ENCODE measurements at regions not wholly inside any gene's neighbourhood (a gene's known extent, or its start where the extent isn't known, plus 50 kb on each side); places are given as distances from the start of the nearest gene placed in this dataset.
"Not testable (repeated sequence)": the region's sequence is repeated elsewhere in the genome, so short reads cannot be mapped to it uniquely, and the experiment has no call there.

DNA sequence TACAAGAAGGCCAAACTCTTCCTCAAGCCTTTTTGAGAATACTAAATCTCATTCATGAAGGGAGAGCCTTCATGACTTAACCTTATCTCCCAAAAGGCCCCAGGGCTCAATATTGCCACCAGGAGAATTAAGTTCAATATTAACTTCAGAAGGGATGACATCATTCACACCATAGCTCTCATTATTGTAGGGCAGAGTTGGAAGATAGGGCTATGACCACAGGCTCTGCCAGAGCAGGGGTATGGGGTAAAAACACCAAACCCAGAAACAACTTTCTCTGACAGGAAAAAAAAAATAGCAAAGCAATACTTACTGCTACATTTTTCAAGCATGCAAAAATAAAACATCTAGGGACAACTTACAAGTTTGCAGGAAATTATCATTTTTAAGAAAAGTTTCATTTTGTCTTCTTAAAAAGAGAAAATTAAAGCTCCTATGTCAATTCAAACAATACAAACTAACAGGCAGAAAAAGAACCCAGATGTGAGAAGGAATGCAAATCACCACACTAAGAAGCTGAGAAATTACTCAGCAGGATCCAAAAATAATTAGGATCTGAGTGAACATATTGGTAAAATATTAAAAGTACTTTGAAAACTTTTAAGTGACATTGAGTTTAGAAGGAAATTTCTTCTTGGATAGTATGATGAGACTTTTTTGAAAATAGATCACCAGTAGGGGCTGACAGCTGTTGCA is 1156.5 kb downstream of the NCAM2 start:
- TF ChIP-seq POLR2A (IDR thresholded peaks at IDR 0.05) (no peak), CTCF (IDR thresholded peaks at IDR 0.05) (no peak)
- Histone ChIP-seq H3K4me1 (no peaks in the 10 kb centered on the region), H3K4me3 (no peak overlapping the region), H3K27me3 (no peaks in the 10 kb centered on the region), H3K9me3 (peaks cover 0 to 5% (median 0%) of the 10 kb centered on the region in 4 donors), H3K27ac (no peak overlapping the region), H3K36me3 (no peaks in the 10 kb centered on the region)
- DNase-seq: no peak

GRCh38 chr21:22164912-22165311 is 1166.7 kb downstream of the NCAM2 start:
- no peaks in the 10 kb centered on the region for H3K4me1 ChIP-seq
- no peak for TF ChIP-seq CTCF (IDR thresholded peaks at IDR 0.05)
- no peaks in the 10 kb centered on the region for H3K36me3 ChIP-seq
- no peaks in the 10 kb centered on the region for H3K27me3 ChIP-seq
- DNase-seq: no peak
- no peak overlapping the region for H3K27ac ChIP-seq
- H3K4me3 ChIP-seq: no peak overlapping the region
- no peaks in the 10 kb centered on the region for H3K9me3 ChIP-seq

DNA sequence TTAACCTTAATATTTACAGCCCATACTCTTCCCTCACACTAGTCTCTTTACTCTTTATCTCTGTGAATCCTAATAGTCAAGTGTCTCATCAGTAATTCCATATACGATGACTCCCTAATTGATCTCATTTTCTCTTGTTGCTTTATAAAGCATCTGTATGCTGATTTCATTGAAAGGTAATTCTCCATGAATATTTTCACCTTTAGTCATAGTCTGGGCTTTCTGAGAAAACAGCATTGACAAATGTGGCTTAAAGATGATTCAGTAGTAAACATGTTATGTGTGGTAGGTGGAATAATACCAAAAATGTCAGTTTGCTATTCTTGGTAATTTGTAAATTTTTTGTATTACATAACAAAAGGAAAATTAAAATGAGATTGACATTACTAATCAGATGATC is 1176.5 kb downstream of the NCAM2 start:
- Histone ChIP-seq H3K27me3 (no peaks in the 10 kb centered on the region), H3K27ac (no peak overlapping the region), H3K36me3 (no peaks in the 10 kb centered on the region), H3K4me3 (no peak overlapping the region), H3K9me3 (no peaks in the 10 kb centered on the region), H3K4me1 (no peaks in the 10 kb centered on the region)
- no peak for DNase-seq
- TF ChIP-seq CTCF (IDR thresholded peaks at IDR 0.05) (no peak), POLR2A (IDR thresholded peaks at IDR 0.05) (no peak)

DNA sequence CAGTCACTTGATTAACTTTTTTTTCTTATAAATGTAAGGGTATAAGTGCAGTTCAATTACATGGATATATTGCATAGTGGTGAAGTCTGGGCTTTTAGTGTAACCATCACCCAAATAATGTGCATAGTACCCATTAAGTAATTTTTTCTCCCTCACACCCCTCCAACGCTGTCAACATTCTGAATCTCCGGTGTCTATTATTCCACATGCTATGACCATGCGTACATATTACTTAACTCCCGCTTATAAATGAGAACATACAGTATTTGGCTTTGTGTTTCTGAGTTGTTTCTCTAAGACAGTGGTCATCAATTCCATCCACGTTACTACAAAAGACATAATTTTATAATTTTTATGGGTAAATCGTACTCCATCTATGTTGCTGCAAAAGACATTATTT is 1191.1 kb downstream of the NCAM2 start:
- H3K27me3 ChIP-seq: no peaks in the 10 kb centered on the region
- DNase-seq: no peak
- TF ChIP-seq CTCF (IDR thresholded peaks at IDR 0.05) (no peak), POLR2A (IDR thresholded peaks at IDR 0.05) (no peak)
- H3K4me3 ChIP-seq: no peak overlapping the region
- H3K27ac ChIP-seq: no peak overlapping the region
- H3K36me3 ChIP-seq: no peaks in the 10 kb centered on the region
- no peaks in the 10 kb centered on the region for H3K4me1 ChIP-seq
- no peaks in the 10 kb centered on the region for H3K9me3 ChIP-seq

GRCh38 chr21:22191581-22191980 is 1193.4 kb downstream of the NCAM2 start:
- TF ChIP-seq CTCF (IDR thresholded peaks at IDR 0.05) (no peak), POLR2A (IDR thresholded peaks at IDR 0.05) (no peak)
- Histone ChIP-seq H3K36me3 (no peaks in the 10 kb centered on the region), H3K4me1 (no peaks in the 10 kb centered on the region), H3K4me3 (no peak overlapping the region), H3K27ac (no peak overlapping the region), H3K27me3 (no peaks in the 10 kb centered on the region), H3K9me3 (peaks cover 0 to 7% (median 0%) of the 10 kb centered on the region in 4 donors)
- DNase-seq: no peak

DNA sequence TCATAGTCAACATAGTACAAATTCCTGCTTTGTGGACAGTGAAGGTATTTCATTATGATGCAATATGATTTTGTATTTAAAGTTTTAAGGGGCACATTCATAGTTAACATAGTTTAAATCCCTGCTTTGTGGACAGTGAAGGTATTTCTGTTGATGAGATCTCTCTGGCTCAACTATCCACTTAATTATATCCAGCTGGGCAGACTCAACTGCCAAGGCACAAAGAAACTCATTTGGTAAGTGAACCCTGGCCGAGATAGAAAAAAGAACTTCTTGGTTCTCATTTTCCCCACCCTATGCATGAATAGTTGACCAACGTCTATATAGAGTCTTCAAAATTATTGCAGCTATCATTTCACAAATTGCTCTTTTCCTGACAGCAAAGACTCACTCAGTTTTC is 1194.6 kb downstream of the NCAM2 start:
- Histone ChIP-seq H3K4me1 (no peaks in the 10 kb centered on the region), H3K4me3 (no peak overlapping the region), H3K27me3 (no peaks in the 10 kb centered on the region), H3K36me3 (no peaks in the 10 kb centered on the region), H3K9me3 (peaks cover 0 to 7% (median 0%) of the 10 kb centered on the region in 4 donors), H3K27ac (no peak overlapping the region)
- TF ChIP-seq POLR2A (IDR thresholded peaks at IDR 0.05) (no peak), CTCF (IDR thresholded peaks at IDR 0.05) (no peak)
- no peak for DNase-seq

DNA sequence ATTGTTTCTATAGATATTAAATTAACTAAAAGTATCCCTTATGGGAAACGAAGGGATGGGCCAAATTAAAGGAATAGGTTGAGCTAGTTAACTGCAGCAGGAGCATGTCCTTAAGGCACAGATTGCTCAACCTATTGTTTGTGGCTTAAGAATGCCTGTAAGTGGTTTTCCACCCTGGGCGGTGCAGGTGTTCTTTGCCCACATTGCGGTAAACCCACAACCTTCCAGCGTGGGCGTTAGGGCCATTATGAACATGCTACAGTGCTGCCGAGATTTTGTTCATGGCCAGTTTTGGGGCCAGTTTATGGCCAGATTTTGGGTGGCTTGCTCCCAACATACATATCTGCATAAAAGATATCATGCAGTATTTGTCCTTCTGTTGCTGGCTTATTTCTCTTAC is 1196.8 kb downstream of the NCAM2 start:
- not testable (repeated sequence) for H3K27ac ChIP-seq, H3K36me3 ChIP-seq, H3K4me3 ChIP-seq, H3K4me1 ChIP-seq, H3K27me3 ChIP-seq, DNase-seq, H3K9me3 ChIP-seq

All from Peyer's patch (tissue), 4 donors.